ENCODE measurements at regions not wholly inside any gene's neighbourhood (a gene's known extent, or its start where the extent isn't known, plus 50 kb on each side); places are given as distances from the start of the nearest gene placed in this dataset.

DNA sequence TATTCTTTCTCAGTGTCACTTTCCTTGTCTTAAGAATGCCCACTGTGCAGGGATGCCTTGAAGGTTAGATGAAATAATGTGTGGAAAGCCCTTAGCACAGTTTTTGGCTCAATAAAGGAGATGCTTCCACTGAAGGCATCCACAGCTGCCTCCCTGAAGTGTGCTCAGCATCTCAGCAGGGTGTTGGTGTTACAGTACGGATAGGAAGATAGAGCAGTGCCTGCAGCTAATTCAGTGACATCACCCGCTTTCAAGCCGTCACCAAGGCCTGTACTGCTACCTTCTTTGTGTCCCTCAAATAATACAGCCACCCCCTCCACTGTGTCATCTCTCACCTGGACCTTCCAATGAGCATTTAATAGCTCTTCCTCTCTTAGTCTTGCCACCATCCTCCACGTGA, 59.0 kb downstream of the NDUFS5 start:
- no peaks in the 10 kb centered on the region for H4K20me1 ChIP-seq (ENCODE audit: insufficient read depth, poor library complexity, severe bottlenecking)
- no peaks in the 10 kb centered on the region for H3K9me2 ChIP-seq (replicated peaks; ENCODE audit: insufficient read depth)
- H3K4me1 ChIP-seq (ENCODE audit: insufficient read depth), result peaks cover 4% of the 10 kb centered on the region
- 74% methylated on average over 4 of the region's 4 CpGs for WGBS (ENCODE audit: low lambda C conversion rate, missing lambda C conversion rate)
- H3K4me3 ChIP-seq, result no peak overlapping the region
- no peaks in the 10 kb centered on the region for H3K9me3 ChIP-seq (ENCODE audit: low read depth)
- no peaks in the 10 kb centered on the region for H3K79me2 ChIP-seq
- no peak overlapping the region for H2AFZ ChIP-seq
- no peak for DNase-seq (ENCODE audit: low spot score)
- no peak overlapping the region for H3K4me2 ChIP-seq
- H3K27me3 ChIP-seq, result peaks cover 45% of the 10 kb centered on the region
- H3K27ac ChIP-seq, result no peak overlapping the region
- H3K36me3 ChIP-seq (replicated peaks; ENCODE audit: insufficient read depth, low read depth), result no peaks in the 10 kb centered on the region
- TF ChIP-seq EZH2phosphoT487 (IDR thresholded peaks at IDR 0.05; ENCODE audit: low read depth, severe bottlenecking, unreplicated experiment) (no peak), EZH2 (IDR thresholded peaks at IDR 0.05; ENCODE audit: borderline replicate concordance) (no peak)
- TF ChIP-seq, protein P1, sequence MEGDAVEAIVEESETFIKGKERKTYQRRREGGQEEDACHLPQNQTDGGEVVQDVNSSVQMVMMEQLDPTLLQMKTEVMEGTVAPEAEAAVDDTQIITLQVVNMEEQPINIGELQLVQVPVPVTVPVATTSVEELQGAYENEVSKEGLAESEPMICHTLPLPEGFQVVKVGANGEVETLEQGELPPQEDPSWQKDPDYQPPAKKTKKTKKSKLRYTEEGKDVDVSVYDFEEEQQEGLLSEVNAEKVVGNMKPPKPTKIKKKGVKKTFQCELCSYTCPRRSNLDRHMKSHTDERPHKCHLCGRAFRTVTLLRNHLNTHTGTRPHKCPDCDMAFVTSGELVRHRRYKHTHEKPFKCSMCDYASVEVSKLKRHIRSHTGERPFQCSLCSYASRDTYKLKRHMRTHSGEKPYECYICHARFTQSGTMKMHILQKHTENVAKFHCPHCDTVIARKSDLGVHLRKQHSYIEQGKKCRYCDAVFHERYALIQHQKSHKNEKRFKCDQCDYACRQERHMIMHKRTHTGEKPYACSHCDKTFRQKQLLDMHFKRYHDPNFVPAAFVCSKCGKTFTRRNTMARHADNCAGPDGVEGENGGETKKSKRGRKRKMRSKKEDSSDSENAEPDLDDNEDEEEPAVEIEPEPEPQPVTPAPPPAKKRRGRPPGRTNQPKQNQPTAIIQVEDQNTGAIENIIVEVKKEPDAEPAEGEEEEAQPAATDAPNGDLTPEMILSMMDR (IDR thresholded peaks at IDR 0.05; ENCODE audit: poor library complexity), result no peak

DNA sequence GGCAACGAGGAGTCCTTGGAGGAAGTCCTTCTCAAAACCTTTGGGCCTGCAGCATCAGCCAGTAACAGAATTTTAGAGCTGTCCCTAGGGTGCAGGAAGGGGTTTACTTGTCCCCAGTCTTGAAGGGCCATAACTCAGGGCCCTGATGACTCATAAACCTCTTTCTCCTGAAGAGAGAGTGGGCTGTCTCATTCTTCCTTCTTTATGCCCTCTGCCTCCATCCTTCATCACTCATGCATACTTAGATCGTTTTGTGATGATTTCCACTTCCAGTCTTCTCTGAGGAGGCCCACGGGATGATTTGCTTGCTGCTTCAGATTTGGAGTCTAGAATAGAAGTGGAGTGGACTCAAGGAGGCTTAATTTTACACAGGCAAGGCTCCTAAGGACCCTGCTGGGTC, 60.2 kb downstream of the NDUFS5 start:
- Histone ChIP-seq H3K4me2 (no peak overlapping the region), H3K27ac (peak overlapping the region; percentile 32), H4K20me1 (ENCODE audit: insufficient read depth, poor library complexity, severe bottlenecking) (no peaks in the 10 kb centered on the region), H2AFZ (no peak overlapping the region), H3K79me2 (no peaks in the 10 kb centered on the region), H3K27me3 (peaks cover 37% of the 10 kb centered on the region), H3K9me2 (replicated peaks; ENCODE audit: insufficient read depth) (no peaks in the 10 kb centered on the region), H3K9me3 (ENCODE audit: low read depth) (no peaks in the 10 kb centered on the region), H3K4me3 (no peak overlapping the region), H3K4me1 (ENCODE audit: insufficient read depth) (peaks cover 4% of the 10 kb centered on the region), H3K36me3 (replicated peaks; ENCODE audit: insufficient read depth, low read depth) (no peaks in the 10 kb centered on the region)
- 79% methylated on average over 3 of the region's 3 CpGs for WGBS (ENCODE audit: low lambda C conversion rate, missing lambda C conversion rate)
- no peak for DNase-seq (ENCODE audit: low spot score)
- TF ChIP-seq, protein P1 (IDR thresholded peaks at IDR 0.05; ENCODE audit: poor library complexity), result no peak
- no peak for TF ChIP-seq EZH2 (IDR thresholded peaks at IDR 0.05; ENCODE audit: borderline replicate concordance)
- TF ChIP-seq EZH2phosphoT487 (IDR thresholded peaks at IDR 0.05; ENCODE audit: low read depth, severe bottlenecking, unreplicated experiment), result no peak

DNA sequence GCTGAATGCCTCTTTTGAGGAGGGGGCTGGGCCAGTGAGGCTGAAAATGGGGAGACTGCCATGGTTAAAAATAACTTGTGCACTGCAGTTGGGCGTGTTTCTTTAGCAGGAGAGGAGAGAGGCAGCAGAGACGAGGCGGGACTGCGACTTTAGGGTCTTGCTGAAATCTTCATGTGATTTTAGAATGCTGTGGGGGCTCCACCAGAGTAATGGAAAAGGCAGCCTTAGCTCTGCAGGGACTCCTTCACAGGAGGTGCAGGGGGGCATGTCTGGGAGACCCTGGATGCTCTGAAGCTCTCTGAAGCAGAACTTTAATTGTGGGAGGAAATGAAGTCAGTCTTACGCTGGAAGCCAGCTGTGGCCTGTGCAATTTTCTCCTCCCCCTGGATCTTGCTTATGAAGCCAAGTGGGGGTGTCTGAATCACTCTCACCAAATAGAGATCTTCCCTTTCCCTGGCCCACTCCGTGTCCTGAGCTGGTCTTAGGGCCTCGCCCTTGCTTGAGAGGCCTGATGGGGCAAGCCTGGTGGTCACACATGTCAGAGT, 60.8 kb downstream of the NDUFS5 start:
- no peak overlapping the region for H3K4me3 ChIP-seq
- H4K20me1 ChIP-seq (ENCODE audit: insufficient read depth, poor library complexity, severe bottlenecking), result no peaks in the 10 kb centered on the region
- H3K79me2 ChIP-seq, result no peaks in the 10 kb centered on the region
- no peak overlapping the region for H3K4me2 ChIP-seq
- peaks cover 36% of the 10 kb centered on the region for H3K27me3 ChIP-seq
- no peak for DNase-seq (ENCODE audit: low spot score)
- peak overlapping the region; percentile 32 for H3K27ac ChIP-seq
- H2AFZ ChIP-seq, result no peak overlapping the region
- no peaks in the 10 kb centered on the region for H3K36me3 ChIP-seq (replicated peaks; ENCODE audit: insufficient read depth, low read depth)
- no peaks in the 10 kb centered on the region for H3K9me3 ChIP-seq (ENCODE audit: low read depth)
- TF ChIP-seq EZH2 (IDR thresholded peaks at IDR 0.05; ENCODE audit: borderline replicate concordance) (no peak), EZH2phosphoT487 (IDR thresholded peaks at IDR 0.05; ENCODE audit: low read depth, severe bottlenecking, unreplicated experiment) (no peak)
- TF ChIP-seq, protein P1 (IDR thresholded peaks at IDR 0.05; ENCODE audit: poor library complexity), result no peak
- peaks cover 2% of the 10 kb centered on the region for H3K4me1 ChIP-seq (ENCODE audit: insufficient read depth)
- H3K9me2 ChIP-seq (replicated peaks; ENCODE audit: insufficient read depth), result no peaks in the 10 kb centered on the region
- WGBS (ENCODE audit: low lambda C conversion rate, missing lambda C conversion rate), result 81% methylated on average over 7 of the region's 7 CpGs

Measured in hepatocyte (in vitro differentiated cells).